ENCODE measurements at regions not wholly inside any gene's neighbourhood (a gene's known extent, or its start where the extent isn't known, plus 50 kb on each side); places are given as distances from the start of the nearest gene placed in this dataset.

GRCh38 chr10:106183041-106183440, 981.5 kb downstream of the SORCS1 start:
- CTCF ChIA-PET: no interaction called here
- no peak overlapping the region for H3K27ac Mint-ChIP-seq
- H3K27me3 Mint-ChIP-seq: no peaks in the 10 kb centered on the region
- no peak for DNase-seq
- no peaks in the 10 kb centered on the region for H3K36me3 Mint-ChIP-seq
- H3K4me3 Mint-ChIP-seq: no peak overlapping the region
- no peaks in the 10 kb centered on the region for H3K4me1 Mint-ChIP-seq
- no peaks in the 10 kb centered on the region for H3K9me3 Mint-ChIP-seq

- Mint-ChIP-seq H3K9me3 (no peaks in the 10 kb centered on the region), H3K27ac (no peak overlapping the region), H3K36me3 (no peaks in the 10 kb centered on the region), H3K4me3 (no peak overlapping the region), H3K4me1 (no peaks in the 10 kb centered on the region), H3K27me3 (no peaks in the 10 kb centered on the region)
- no peak for DNase-seq
- CTCF ChIA-PET: no interaction called here
Observed at GRCh38 chr10:106182542-106182941, 982.0 kb downstream of the SORCS1 start.

GRCh38 chr10:106181501-106181900, 983.0 kb downstream of the SORCS1 start:
- no peaks in the 10 kb centered on the region for H3K36me3 Mint-ChIP-seq
- H3K9me3 Mint-ChIP-seq: no peaks in the 10 kb centered on the region
- no peaks in the 10 kb centered on the region for H3K4me1 Mint-ChIP-seq
- CTCF ChIA-PET: no interaction called here
- DNase-seq: no peak
- H3K4me3 Mint-ChIP-seq: no peak overlapping the region
- no peak overlapping the region for H3K27ac Mint-ChIP-seq
- H3K27me3 Mint-ChIP-seq: no peaks in the 10 kb centered on the region

GRCh38 chr10:106179430-106179829, 985.1 kb downstream of the SORCS1 start:
- Mint-ChIP-seq H3K27ac (no peak overlapping the region), H3K9me3 (no peaks in the 10 kb centered on the region), H3K4me3 (no peak overlapping the region), H3K36me3 (no peaks in the 10 kb centered on the region), H3K27me3 (no peaks in the 10 kb centered on the region), H3K4me1 (no peaks in the 10 kb centered on the region)
- no peak for DNase-seq
- CTCF ChIA-PET: no interaction called here

GRCh38 chr10:106175760-106176377, 988.6 kb downstream of the SORCS1 start:
- H3K9me3 Mint-ChIP-seq: no peaks in the 10 kb centered on the region
- CTCF ChIA-PET: no interaction called here
- no peaks in the 10 kb centered on the region for H3K36me3 Mint-ChIP-seq
- no peak overlapping the region for H3K4me3 Mint-ChIP-seq
- no peaks in the 10 kb centered on the region for H3K4me1 Mint-ChIP-seq
- no peaks in the 10 kb centered on the region for H3K27me3 Mint-ChIP-seq
- H3K27ac Mint-ChIP-seq: no peak overlapping the region
- no peak for DNase-seq

GRCh38 chr10:106173838-106174237, 990.7 kb downstream of the SORCS1 start:
- no peaks in the 10 kb centered on the region for H3K36me3 Mint-ChIP-seq
- DNase-seq: no peak
- H3K4me1 Mint-ChIP-seq: no peaks in the 10 kb centered on the region
- H3K27ac Mint-ChIP-seq: no peak overlapping the region
- CTCF ChIA-PET: no interaction called here
- H3K27me3 Mint-ChIP-seq: no peaks in the 10 kb centered on the region
- no peaks in the 10 kb centered on the region for H3K9me3 Mint-ChIP-seq
- H3K4me3 Mint-ChIP-seq: no peak overlapping the region

- no peaks in the 10 kb centered on the region for H3K9me3 Mint-ChIP-seq
- CTCF ChIA-PET: no interaction called here
- no peak for DNase-seq
- H3K36me3 Mint-ChIP-seq: no peaks in the 10 kb centered on the region
- H3K4me1 Mint-ChIP-seq: no peaks in the 10 kb centered on the region
- no peak overlapping the region for H3K27ac Mint-ChIP-seq
- no peak overlapping the region for H3K4me3 Mint-ChIP-seq
- H3K27me3 Mint-ChIP-seq: no peaks in the 10 kb centered on the region
Observed at GRCh38 chr10:106169241-106169640, 995.3 kb downstream of the SORCS1 start.

GRCh38 chr10:106167946-106168345, 996.6 kb downstream of the SORCS1 start:
- no peak overlapping the region for H3K4me3 Mint-ChIP-seq
- DNase-seq: no peak
- CTCF ChIA-PET: interaction anchor here (0.8 kb wide), 1 partner anchor 40 kb away, joined by 3 read pairs; no protein-coding TSS in a partner anchor
- no peaks in the 10 kb centered on the region for H3K36me3 Mint-ChIP-seq
- H3K27me3 Mint-ChIP-seq: no peaks in the 10 kb centered on the region
- no peak overlapping the region for H3K27ac Mint-ChIP-seq
- no peaks in the 10 kb centered on the region for H3K9me3 Mint-ChIP-seq
- no peaks in the 10 kb centered on the region for H3K4me1 Mint-ChIP-seq

GRCh38 chr10:106158241-106158640, 1006.3 kb downstream of the SORCS1 start:
- H3K27me3 Mint-ChIP-seq: no peaks in the 10 kb centered on the region
- no peaks in the 10 kb centered on the region for H3K4me1 Mint-ChIP-seq
- CTCF ChIA-PET: no interaction called here
- no peak for DNase-seq
- H3K4me3 Mint-ChIP-seq: no peak overlapping the region
- H3K27ac Mint-ChIP-seq: no peak overlapping the region
- H3K36me3 Mint-ChIP-seq: no peaks in the 10 kb centered on the region
- H3K9me3 Mint-ChIP-seq: peaks cover 1% of the 10 kb centered on the region

GRCh38 chr10:106147021-106147420, 1017.5 kb downstream of the SORCS1 start:
- no peaks in the 10 kb centered on the region for H3K36me3 Mint-ChIP-seq
- no peak for DNase-seq
- H3K27me3 Mint-ChIP-seq: no peaks in the 10 kb centered on the region
- no peak overlapping the region for H3K27ac Mint-ChIP-seq
- H3K9me3 Mint-ChIP-seq: no peaks in the 10 kb centered on the region
- CTCF ChIA-PET: no interaction called here
- H3K4me1 Mint-ChIP-seq: no peaks in the 10 kb centered on the region
- no peak overlapping the region for H3K4me3 Mint-ChIP-seq

- no peak for DNase-seq
- Mint-ChIP-seq H3K4me3 (no peak overlapping the region), H3K4me1 (no peaks in the 10 kb centered on the region), H3K27ac (no peak overlapping the region), H3K36me3 (no peaks in the 10 kb centered on the region), H3K27me3 (no peaks in the 10 kb centered on the region), H3K9me3 (no peaks in the 10 kb centered on the region)
- CTCF ChIA-PET: interaction anchor here (0.6 kb wide), 1 partner anchor 58 kb away, joined by 3 read pairs; no protein-coding TSS in a partner anchor
Observed at GRCh38 chr10:106139915-106140314, 1024.6 kb downstream of the SORCS1 start.

GRCh38 chr10:106136175-106136574, 1028.3 kb downstream of the SORCS1 start:
- no peak for DNase-seq
- no peaks in the 10 kb centered on the region for H3K9me3 Mint-ChIP-seq
- no peaks in the 10 kb centered on the region for H3K4me1 Mint-ChIP-seq
- CTCF ChIA-PET: no interaction called here
- H3K27me3 Mint-ChIP-seq: no peaks in the 10 kb centered on the region
- H3K4me3 Mint-ChIP-seq: no peak overlapping the region
- no peaks in the 10 kb centered on the region for H3K36me3 Mint-ChIP-seq
- no peak overlapping the region for H3K27ac Mint-ChIP-seq

- DNase-seq: no peak
- Mint-ChIP-seq H3K4me1 (no peaks in the 10 kb centered on the region), H3K4me3 (no peak overlapping the region), H3K36me3 (no peaks in the 10 kb centered on the region), H3K27ac (no peak overlapping the region), H3K27me3 (no peaks in the 10 kb centered on the region), H3K9me3 (no peaks in the 10 kb centered on the region)
- CTCF ChIA-PET: no interaction called here
Observed at GRCh38 chr10:106134326-106135000, 1030.0 kb downstream of the SORCS1 start.

GRCh38 chr10:106133451-106133850, 1031.1 kb downstream of the SORCS1 start:
- DNase-seq: no peak
- Mint-ChIP-seq H3K4me3 (no peak overlapping the region), H3K27me3 (no peaks in the 10 kb centered on the region), H3K27ac (no peak overlapping the region), H3K9me3 (no peaks in the 10 kb centered on the region), H3K36me3 (no peaks in the 10 kb centered on the region), H3K4me1 (no peaks in the 10 kb centered on the region)
- CTCF ChIA-PET: no interaction called here

- no peak for DNase-seq
- CTCF ChIA-PET: no interaction called here
- Mint-ChIP-seq H3K4me3 (no peak overlapping the region), H3K27me3 (no peaks in the 10 kb centered on the region), H3K4me1 (no peaks in the 10 kb centered on the region), H3K36me3 (no peaks in the 10 kb centered on the region), H3K27ac (no peak overlapping the region), H3K9me3 (no peaks in the 10 kb centered on the region)
Observed at GRCh38 chr10:106132956-106133355, 1031.5 kb downstream of the SORCS1 start.
